ENCODE measurements at regions not wholly inside any gene's neighbourhood (a gene's known extent, or its start where the extent isn't known, plus 50 kb on each side); places are given as distances from the start of the nearest gene placed in this dataset.

DNA sequence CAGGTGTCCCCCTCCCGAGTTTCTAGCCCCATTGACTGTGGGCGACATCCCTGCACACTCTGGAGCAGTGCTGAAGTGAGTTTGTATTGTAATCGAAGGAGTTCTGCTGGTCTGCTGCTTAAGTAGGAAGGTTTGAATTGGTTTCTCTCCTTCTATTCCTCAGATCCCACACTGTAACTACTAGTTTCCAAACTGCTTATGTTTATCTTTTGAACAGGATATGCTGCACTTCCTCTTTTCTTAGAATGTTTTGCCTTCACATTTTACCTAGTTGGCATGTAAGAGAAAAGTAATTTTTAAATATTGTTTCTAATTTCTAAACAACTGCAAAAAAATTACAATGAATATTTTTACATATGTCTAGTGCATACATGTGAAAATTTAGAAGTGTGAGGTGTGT lies 511.8 kb downstream of the KLF12 start:
- intact Hi-C loops (cut with DNase I), result no loop called here
- DNase-seq (no peak), ATAC-seq (no peak)
- H3K4me3 ChIP-seq, result no peak overlapping the region
- 66 to 75% (median 69%) methylated on average over 3 of the region's 3 CpGs for WGBS, 3 donors
- no peaks in the 10 kb centered on the region for H3K36me3 ChIP-seq (ENCODE audit: insufficient read depth in 1 of 2, low read depth in 1 of 2)
- no peaks in the 10 kb centered on the region for H3K9me3 ChIP-seq
- TF ChIP-seq, protein P1, sequence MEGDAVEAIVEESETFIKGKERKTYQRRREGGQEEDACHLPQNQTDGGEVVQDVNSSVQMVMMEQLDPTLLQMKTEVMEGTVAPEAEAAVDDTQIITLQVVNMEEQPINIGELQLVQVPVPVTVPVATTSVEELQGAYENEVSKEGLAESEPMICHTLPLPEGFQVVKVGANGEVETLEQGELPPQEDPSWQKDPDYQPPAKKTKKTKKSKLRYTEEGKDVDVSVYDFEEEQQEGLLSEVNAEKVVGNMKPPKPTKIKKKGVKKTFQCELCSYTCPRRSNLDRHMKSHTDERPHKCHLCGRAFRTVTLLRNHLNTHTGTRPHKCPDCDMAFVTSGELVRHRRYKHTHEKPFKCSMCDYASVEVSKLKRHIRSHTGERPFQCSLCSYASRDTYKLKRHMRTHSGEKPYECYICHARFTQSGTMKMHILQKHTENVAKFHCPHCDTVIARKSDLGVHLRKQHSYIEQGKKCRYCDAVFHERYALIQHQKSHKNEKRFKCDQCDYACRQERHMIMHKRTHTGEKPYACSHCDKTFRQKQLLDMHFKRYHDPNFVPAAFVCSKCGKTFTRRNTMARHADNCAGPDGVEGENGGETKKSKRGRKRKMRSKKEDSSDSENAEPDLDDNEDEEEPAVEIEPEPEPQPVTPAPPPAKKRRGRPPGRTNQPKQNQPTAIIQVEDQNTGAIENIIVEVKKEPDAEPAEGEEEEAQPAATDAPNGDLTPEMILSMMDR (IDR thresholded peaks at IDR 0.05), result no peak
- H3K27ac ChIP-seq, result no peak overlapping the region
- H3K27me3 ChIP-seq (ENCODE audit: insufficient read depth in 3 of 3, low read length in 2 of 3), result no peaks in the 10 kb centered on the region
- H3K4me1 ChIP-seq, result no peaks in the 10 kb centered on the region

- intact Hi-C loops (cut with DNase I), result no loop called here
- no peaks in the 10 kb centered on the region for H3K9me3 ChIP-seq
- H3K4me1 ChIP-seq, result no peaks in the 10 kb centered on the region
- DNase-seq (no peak), ATAC-seq (peak in 2 of 4 donors; percentile 37 to 67)
- TF ChIP-seq, protein P1 (IDR thresholded peaks at IDR 0.05), result no peak
- no peaks in the 10 kb centered on the region for H3K27me3 ChIP-seq (ENCODE audit: insufficient read depth in 3 of 3, low read length in 2 of 3)
- H3K27ac ChIP-seq, result no peak overlapping the region
- H3K36me3 ChIP-seq (ENCODE audit: insufficient read depth in 1 of 2, low read depth in 1 of 2), result no peaks in the 10 kb centered on the region
- H3K4me3 ChIP-seq, result no peak overlapping the region
- WGBS, 3 donors, result 30 to 40% (median 30%) methylated on average over 9 of the region's 9 CpGs
These were observed 515.8 kb downstream of the KLF12 start for GRCh38 chr13:73618275-73618865.

- no peak for ATAC-seq
- no peaks in the 10 kb centered on the region for H3K9me3 ChIP-seq
- no peaks in the 10 kb centered on the region for H3K4me1 ChIP-seq
- intact Hi-C loops (cut with DNase I), result no loop called here
- no peak for DNase-seq
- 84 to 92% (median 87%) methylated on average over 3 of the region's 3 CpGs for WGBS, 3 donors
- H3K36me3 ChIP-seq (ENCODE audit: insufficient read depth in 1 of 2, low read depth in 1 of 2), result no peaks in the 10 kb centered on the region
- no peak overlapping the region for H3K27ac ChIP-seq
- no peak overlapping the region for H3K4me3 ChIP-seq
- TF ChIP-seq, protein P1 (IDR thresholded peaks at IDR 0.05), result no peak
- no peaks in the 10 kb centered on the region for H3K27me3 ChIP-seq (ENCODE audit: insufficient read depth in 3 of 3, low read length in 2 of 3)
These were observed 517.3 kb downstream of the KLF12 start for GRCh38 chr13:73616861-73617260.

- intact Hi-C loops (cut with DNase I), result no loop called here
These were observed 523.2 kb downstream of the KLF12 start for GRCh38 chr13:73610799-73611592.

More at GRCh38 chr13:73610799-73611592, 523.2 kb downstream of the KLF12 start:
- Histone ChIP-seq H3K36me3 (ENCODE audit: insufficient read depth in 1 of 2, low read depth in 1 of 2) (no peaks in the 10 kb centered on the region), H3K27ac (no peak overlapping the region), H3K4me1 (no peaks in the 10 kb centered on the region), H3K4me3 (no peak overlapping the region), H3K9me3 (no peaks in the 10 kb centered on the region), H3K27me3 (ENCODE audit: insufficient read depth in 3 of 3, low read length in 2 of 3) (no peaks in the 10 kb centered on the region)
- ATAC-seq (no peak), DNase-seq (no peak)
- WGBS, 3 donors, result 65 to 67% (median 65%) methylated on average over 6 of the region's 6 CpGs
- TF ChIP-seq, protein P1 (IDR thresholded peaks at IDR 0.05), result no peak
